ENCODE measurements at regions not wholly inside any gene's neighbourhood (a gene's known extent, or its start where the extent isn't known, plus 50 kb on each side); places are given as distances from the start of the nearest gene placed in this dataset.
A peak's percentile ranks its signal among the peaks of the same experiment; 100 is the strongest.

DNA sequence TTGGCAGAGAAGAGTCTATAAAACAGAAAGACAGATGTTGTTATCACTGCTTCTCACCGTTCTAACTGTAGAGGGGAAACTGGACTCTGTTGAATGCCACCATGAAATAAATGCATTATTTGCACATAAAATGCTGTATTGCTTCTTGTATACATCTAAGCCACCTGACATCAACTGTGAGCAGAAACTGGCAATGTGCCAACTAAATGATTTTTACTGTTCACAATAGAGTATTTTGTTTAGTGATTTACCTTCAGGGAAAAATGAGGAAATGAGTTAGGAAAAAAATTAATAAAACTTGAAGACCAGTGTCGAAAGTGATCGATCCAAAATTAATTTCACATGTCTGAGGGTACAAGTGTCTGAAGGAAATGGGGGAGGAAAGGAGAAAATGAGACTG, 65.9 kb upstream of the TNIP3 start:
- no peak overlapping the region for H3K4me3 ChIP-seq (ENCODE audit: low read depth, low read length)
- no peak for DNase-seq (ENCODE audit: low read depth)
- TF ChIP-seq, protein P1, sequence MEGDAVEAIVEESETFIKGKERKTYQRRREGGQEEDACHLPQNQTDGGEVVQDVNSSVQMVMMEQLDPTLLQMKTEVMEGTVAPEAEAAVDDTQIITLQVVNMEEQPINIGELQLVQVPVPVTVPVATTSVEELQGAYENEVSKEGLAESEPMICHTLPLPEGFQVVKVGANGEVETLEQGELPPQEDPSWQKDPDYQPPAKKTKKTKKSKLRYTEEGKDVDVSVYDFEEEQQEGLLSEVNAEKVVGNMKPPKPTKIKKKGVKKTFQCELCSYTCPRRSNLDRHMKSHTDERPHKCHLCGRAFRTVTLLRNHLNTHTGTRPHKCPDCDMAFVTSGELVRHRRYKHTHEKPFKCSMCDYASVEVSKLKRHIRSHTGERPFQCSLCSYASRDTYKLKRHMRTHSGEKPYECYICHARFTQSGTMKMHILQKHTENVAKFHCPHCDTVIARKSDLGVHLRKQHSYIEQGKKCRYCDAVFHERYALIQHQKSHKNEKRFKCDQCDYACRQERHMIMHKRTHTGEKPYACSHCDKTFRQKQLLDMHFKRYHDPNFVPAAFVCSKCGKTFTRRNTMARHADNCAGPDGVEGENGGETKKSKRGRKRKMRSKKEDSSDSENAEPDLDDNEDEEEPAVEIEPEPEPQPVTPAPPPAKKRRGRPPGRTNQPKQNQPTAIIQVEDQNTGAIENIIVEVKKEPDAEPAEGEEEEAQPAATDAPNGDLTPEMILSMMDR (conservative IDR thresholded peaks at IDR 0.05; ENCODE audit: low read depth, low read length) = no peak

DNA sequence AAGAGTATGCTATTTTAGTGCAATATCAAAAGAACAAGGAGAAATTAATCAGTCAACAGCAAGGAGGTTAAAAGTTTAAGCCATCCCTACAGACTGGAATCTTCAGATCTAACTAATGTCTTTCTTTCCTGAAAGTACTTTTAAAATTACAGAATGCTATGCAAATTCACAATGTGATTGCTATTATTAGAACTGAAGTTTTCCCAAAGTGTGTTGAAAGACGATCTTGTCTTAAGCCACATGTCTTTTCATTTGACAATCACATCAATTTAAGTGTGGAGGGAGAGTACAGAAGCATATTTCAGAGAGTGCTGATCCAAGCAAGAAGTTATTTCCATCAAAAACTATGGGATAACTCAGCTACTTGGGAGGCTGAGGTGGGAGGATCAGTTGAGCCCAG, 64.7 kb upstream of the TNIP3 start:
- peak; percentile 20 for DNase-seq (ENCODE audit: low read depth)
- TF ChIP-seq, protein P1 (conservative IDR thresholded peaks at IDR 0.05; ENCODE audit: low read depth, low read length) = no peak

GRCh38 chr4:121227341-121227792, 63.2 kb upstream of the TNIP3 start:
- no peak overlapping the region for H3K4me3 ChIP-seq (ENCODE audit: low read depth, low read length)
- no peak for DNase-seq (ENCODE audit: low read depth)

More for the DNA sequence above, 64.7 kb upstream of the TNIP3 start:
- no peak overlapping the region for H3K4me3 ChIP-seq (ENCODE audit: low read depth, low read length)

GRCh38 chr4:121226362-121226761, 62.2 kb upstream of the TNIP3 start:
- DNase-seq (ENCODE audit: low read depth) = peak; percentile 13
- H3K4me3 ChIP-seq (ENCODE audit: low read depth, low read length) = no peak overlapping the region
- TF ChIP-seq, protein P1 (conservative IDR thresholded peaks at IDR 0.05; ENCODE audit: low read depth, low read length) = no peak

More at GRCh38 chr4:121227341-121227792, 63.2 kb upstream of the TNIP3 start:
- TF ChIP-seq, protein P1 (conservative IDR thresholded peaks at IDR 0.05; ENCODE audit: low read depth, low read length) = no peak

DNA sequence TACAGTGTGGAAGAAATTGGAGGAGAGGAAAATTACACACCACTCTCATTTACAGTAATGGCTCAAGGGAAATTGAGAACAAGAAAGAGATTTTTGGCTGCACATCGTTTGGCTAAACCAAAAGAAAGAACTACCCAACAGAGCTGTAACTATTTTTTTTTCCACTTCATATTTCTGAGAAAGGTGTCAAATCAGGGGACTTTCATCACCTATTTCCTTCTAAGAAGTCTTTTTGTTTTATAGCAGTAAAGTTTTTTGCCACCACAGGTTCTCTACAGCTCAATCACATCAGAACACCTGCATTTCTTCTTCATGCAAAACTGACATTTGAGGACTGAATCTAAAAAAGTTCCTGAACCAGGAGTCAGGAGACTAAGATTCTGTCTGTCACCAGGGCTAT, 57.5 kb upstream of the TNIP3 start:
- TF ChIP-seq, protein P1 (conservative IDR thresholded peaks at IDR 0.05; ENCODE audit: low read depth, low read length) = no peak
- DNase-seq (ENCODE audit: low read depth) = no peak
- H3K4me3 ChIP-seq (ENCODE audit: low read depth, low read length) = no peak overlapping the region

- no peak for DNase-seq (ENCODE audit: low read depth)
- H3K4me3 ChIP-seq (ENCODE audit: low read depth, low read length) = no peak overlapping the region
- TF ChIP-seq, protein P1 (conservative IDR thresholded peaks at IDR 0.05; ENCODE audit: low read depth, low read length) = no peak
Measured at GRCh38 chr4:121221201-121221600, 57.1 kb upstream of the TNIP3 start.

- no peak overlapping the region for H3K4me3 ChIP-seq (ENCODE audit: low read depth, low read length)
- TF ChIP-seq, protein P1 (conservative IDR thresholded peaks at IDR 0.05; ENCODE audit: low read depth, low read length) = no peak
- DNase-seq (ENCODE audit: low read depth) = no peak
Measured at GRCh38 chr4:121220698-121221097, 56.6 kb upstream of the TNIP3 start.

All from choroid plexus epithelial cell (primary cell).